ENCODE measurements at regions not wholly inside any gene's neighbourhood (a gene's known extent, or its start where the extent isn't known, plus 50 kb on each side); places are given as distances from the start of the nearest gene placed in this dataset.

DNA sequence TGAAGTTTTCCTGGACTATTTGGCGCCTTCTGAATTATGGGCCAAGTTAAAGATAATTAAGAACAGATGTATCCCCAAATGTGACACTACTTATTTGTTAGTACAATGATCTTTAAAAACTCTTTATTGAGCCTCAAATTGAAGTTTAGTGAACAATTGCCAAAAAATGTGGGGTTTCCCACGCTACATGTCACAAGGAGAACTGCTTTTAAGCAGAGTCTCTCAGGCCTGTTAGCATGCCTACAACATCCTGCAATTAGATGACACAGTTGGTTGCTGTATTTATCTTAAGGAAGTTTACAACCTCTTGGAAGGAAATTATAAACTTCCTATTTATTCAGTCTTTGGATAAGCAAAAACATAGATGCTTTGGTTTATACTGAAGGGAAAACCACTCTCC, 733.0 kb downstream of the TNS3 start:
- RAD21 ChIA-PET (ENCODE audit: unreplicated experiment), result no interaction called here
- H3K27ac ChIP-seq (ENCODE audit: control insufficient read depth, insufficient read depth), result no peak overlapping the region
- no peak for FAIRE-seq

More for the DNA sequence above, 733.0 kb downstream of the TNS3 start:
- CTCF ChIA-PET, result no interaction called here
- Histone ChIP-seq H3K4me1 (ENCODE audit: control insufficient read depth, insufficient read depth, low read length) (no peaks in the 10 kb centered on the region), H4K20me1 (ENCODE audit: control insufficient read depth, insufficient read depth) (no peaks in the 10 kb centered on the region), H3K4me2 (ENCODE audit: control insufficient read depth, insufficient read depth) (no peak overlapping the region), H3K27me3 (replicated peaks in 1 of 2; ENCODE audit: control insufficient read depth in 2 of 2, insufficient read depth in 2 of 2, low read length in 1 of 2) (no peaks in the 10 kb centered on the region), H3K4me3 (no peak overlapping the region), H2AFZ (ENCODE audit: control insufficient read depth, low read depth, low read length) (no peak overlapping the region), H3K9ac (ENCODE audit: control insufficient read depth, insufficient read depth, low read length) (no peak overlapping the region), H3K79me2 (ENCODE audit: control insufficient read depth, insufficient read depth, low read length) (no peaks in the 10 kb centered on the region), H3K36me3 (ENCODE audit: control insufficient read depth in 2 of 2, insufficient read depth in 2 of 2, low read length in 1 of 2) (no peaks in the 10 kb centered on the region), H3K9me3 (replicated peaks; ENCODE audit: control insufficient read depth, insufficient read depth, low read length) (no peaks in the 10 kb centered on the region)
- no peak for TF ChIP-seq RBBP5 (conservative IDR thresholded peaks at IDR 0.05)
- no peak for TF ChIP-seq CBX3 (IDR thresholded peaks at IDR 0.05; ENCODE audit: borderline replicate concordance, low read depth)
- TF ChIP-seq RUNX3 (IDR thresholded peaks at IDR 0.05; ENCODE audit: low read length), result no peak
- no peak for TF ChIP-seq ZNF622 (IDR thresholded peaks at IDR 0.05)
- no peak for TF ChIP-seq SREBF2 (IDR thresholded peaks at IDR 0.05; ENCODE audit: low read length)
- no peak for TF ChIP-seq ESRRA (IDR thresholded peaks at IDR 0.05; ENCODE audit: low read length)
- no peak for TF ChIP-seq SMC3 (IDR thresholded peaks at IDR 0.05; ENCODE audit: borderline replicate concordance, low read length)
- TF ChIP-seq SKIL (IDR thresholded peaks at IDR 0.05; ENCODE audit: low read depth, poor library complexity, severe bottlenecking), result no peak
- no peak for TF ChIP-seq STAT1 (conservative IDR thresholded peaks at IDR 0.05)
- no peak for TF ChIP-seq NFXL1 (IDR thresholded peaks at IDR 0.05; ENCODE audit: borderline replicate concordance)
- TF ChIP-seq EZH2 (IDR thresholded peaks at IDR 0.05; ENCODE audit: borderline replicate concordance, control insufficient read depth, low read depth, low read length), result no peak
- no peak for TF ChIP-seq SP1 (IDR thresholded peaks at IDR 0.05; ENCODE audit: low read depth, low read length)
- DNase-seq (ENCODE audit: low read depth, low spot score), result no peak
- SMC1A ChIA-PET (ENCODE audit: uncharacterized antibody, unreplicated experiment), result no interaction called here
- BruUV-seq (replicated peaks), result no TSS peak
- POLR2A ChIA-PET, result no interaction called here
- ATAC-seq, result no peak
- in situ Hi-C loops (cut with MboI), result no loop called here
- intact Hi-C loops (cut with micrococcal nuclease; ENCODE audit: unreplicated experiment), result no loop called here
- 19% methylated on average over 2 of the region's 2 CpGs for WGBS (ENCODE audit: insufficient coverage, insufficient replicate concordance, low lambda C conversion rate, missing lambda C conversion rate)
